Left kidney (tissue), 1 donor: ENCODE measurements at regions not wholly inside any gene's neighbourhood (a gene's known extent, or its start where the extent isn't known, plus 50 kb on each side); places are given as distances from the start of the nearest gene placed in this dataset.
"Not testable (repeated sequence)": the region's sequence is repeated elsewhere in the genome, so short reads cannot be mapped to it uniquely, and the experiment has no call there.

ENCODE experiments used
- DNase-seq: peaks from one replicate; pipeline ENCODE4 v3.0.0-alpha.2; 2013

- DNase-seq, result no peak
Measured at GRCh38 chr21:35565204-35565611, 495.1 kb downstream of the SETD4 start.

- no peak for DNase-seq
Measured at GRCh38 chr21:35563885-35564451, 496.4 kb downstream of the SETD4 start.

GRCh38 chr21:35562876-35563275 lies 497.4 kb downstream of the SETD4 start:
- DNase-seq, result no peak

GRCh38 chr21:35561116-35561515 lies 499.2 kb downstream of the SETD4 start:
- no peak for DNase-seq

- DNase-seq, result no peak
Measured at GRCh38 chr21:35559829-35560225, 500.5 kb downstream of the SETD4 start.

- DNase-seq, result no peak
Measured at GRCh38 chr21:35559128-35559828, 501.0 kb downstream of the SETD4 start.

GRCh38 chr21:35556536-35556935 lies 503.8 kb downstream of the SETD4 start:
- DNase-seq, result no peak

GRCh38 chr21:35552483-35552882 lies 503.4 kb upstream of the RUNX1 start:
- not testable (repeated sequence) for DNase-seq

GRCh38 chr21:35548904-35549615 lies 500.0 kb upstream of the RUNX1 start:
- DNase-seq, result no peak

- DNase-seq, result no peak
Measured at GRCh38 chr21:35547946-35548774, 499.1 kb upstream of the RUNX1 start.

- DNase-seq, result no peak
Measured at GRCh38 chr21:35543746-35544145, 494.6 kb upstream of the RUNX1 start.

- DNase-seq, result no peak
Measured at GRCh38 chr21:35540950-35541638, 492.0 kb upstream of the RUNX1 start.

- no peak for DNase-seq
Measured at GRCh38 chr21:35538386-35538785, 489.3 kb upstream of the RUNX1 start.

- no peak for DNase-seq
Measured at GRCh38 chr21:35537604-35538003, 488.5 kb upstream of the RUNX1 start.

- DNase-seq, result no peak
Measured at GRCh38 chr21:35533893-35534292, 484.8 kb upstream of the RUNX1 start.

- DNase-seq, result no peak
Measured at GRCh38 chr21:35530766-35531165, 481.7 kb upstream of the RUNX1 start.

- DNase-seq, result no peak
Measured at GRCh38 chr21:35529171-35529863, 480.2 kb upstream of the RUNX1 start.

- DNase-seq, result peak; percentile 44
Measured at GRCh38 chr21:35528116-35529042, 479.3 kb upstream of the RUNX1 start.

GRCh38 chr21:35527358-35527757 lies 478.3 kb upstream of the RUNX1 start:
- DNase-seq, result no peak

GRCh38 chr21:35525443-35525842 lies 476.3 kb upstream of the RUNX1 start:
- no peak for DNase-seq
